RWPE1 (cell line): ENCODE measurements at regions not wholly inside any gene's neighbourhood (a gene's known extent, or its start where the extent isn't known, plus 50 kb on each side); places are given as distances from the start of the nearest gene placed in this dataset.

Experiments used
- CTCF ChIA-PET: fragments of 350-600 bp; sonication (Branson Sonifier 250); formaldehyde crosslinking; extraction: SDS; loops from one replicate; lab custom pipeline; 2021; lab: Yijun Ruan, JAX
- POLR2A ChIA-PET: fragments of 400-600 bp; formaldehyde crosslinking; extraction: SDS; loops from one replicate; lab custom pipeline; 2020; ENCODE audit warnings: antibody characterized with exemption; ENCODE audit not compliant: low non-redundant PET; lab: Yijun Ruan, JAX
- DNase-seq: peaks from one replicate; pipeline ENCODE4 v3.0.0; 2012; ENCODE audit warnings: low spot score
- H3K27ac ChIP-seq: fragments of 450-650 bp; 2 replicates; pipeline ENCODE4 v1.5.1; 2017
- TF ChIP-seq, protein P1 (sequence below): fragments of 450-650 bp; conservative IDR thresholded peaks from 2 replicates; pipeline ENCODE4 v1.5.1; 2017; ENCODE audit warnings: low read depth, mild to moderate bottlenecking

DNA sequence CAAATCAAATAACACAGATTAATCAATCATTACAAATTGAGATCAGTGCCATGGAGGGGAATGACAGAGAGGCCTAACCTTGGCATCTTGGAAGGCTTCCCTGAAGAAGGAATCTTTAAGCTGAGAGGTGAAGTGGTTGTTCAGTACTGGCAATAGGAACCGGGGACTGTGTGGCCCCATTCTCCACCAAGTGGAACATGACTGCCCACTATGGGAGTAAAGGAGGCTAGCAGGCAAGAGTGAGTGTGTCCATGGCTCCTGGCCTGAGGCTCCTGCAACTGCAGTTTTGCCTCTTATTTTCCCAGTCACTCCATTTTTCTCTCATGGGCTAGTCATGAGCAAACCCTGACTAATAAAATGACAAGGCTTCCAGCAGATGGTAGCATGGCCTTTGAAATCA, 112.2 kb upstream of the GJB5 start:
- ChIA-PET POLR2A (no interaction called here), CTCF (no interaction called here)
- no peak overlapping the region for H3K27ac ChIP-seq
- TF ChIP-seq, protein P1, sequence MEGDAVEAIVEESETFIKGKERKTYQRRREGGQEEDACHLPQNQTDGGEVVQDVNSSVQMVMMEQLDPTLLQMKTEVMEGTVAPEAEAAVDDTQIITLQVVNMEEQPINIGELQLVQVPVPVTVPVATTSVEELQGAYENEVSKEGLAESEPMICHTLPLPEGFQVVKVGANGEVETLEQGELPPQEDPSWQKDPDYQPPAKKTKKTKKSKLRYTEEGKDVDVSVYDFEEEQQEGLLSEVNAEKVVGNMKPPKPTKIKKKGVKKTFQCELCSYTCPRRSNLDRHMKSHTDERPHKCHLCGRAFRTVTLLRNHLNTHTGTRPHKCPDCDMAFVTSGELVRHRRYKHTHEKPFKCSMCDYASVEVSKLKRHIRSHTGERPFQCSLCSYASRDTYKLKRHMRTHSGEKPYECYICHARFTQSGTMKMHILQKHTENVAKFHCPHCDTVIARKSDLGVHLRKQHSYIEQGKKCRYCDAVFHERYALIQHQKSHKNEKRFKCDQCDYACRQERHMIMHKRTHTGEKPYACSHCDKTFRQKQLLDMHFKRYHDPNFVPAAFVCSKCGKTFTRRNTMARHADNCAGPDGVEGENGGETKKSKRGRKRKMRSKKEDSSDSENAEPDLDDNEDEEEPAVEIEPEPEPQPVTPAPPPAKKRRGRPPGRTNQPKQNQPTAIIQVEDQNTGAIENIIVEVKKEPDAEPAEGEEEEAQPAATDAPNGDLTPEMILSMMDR, result no peak
- DNase-seq, result no peak

DNA sequence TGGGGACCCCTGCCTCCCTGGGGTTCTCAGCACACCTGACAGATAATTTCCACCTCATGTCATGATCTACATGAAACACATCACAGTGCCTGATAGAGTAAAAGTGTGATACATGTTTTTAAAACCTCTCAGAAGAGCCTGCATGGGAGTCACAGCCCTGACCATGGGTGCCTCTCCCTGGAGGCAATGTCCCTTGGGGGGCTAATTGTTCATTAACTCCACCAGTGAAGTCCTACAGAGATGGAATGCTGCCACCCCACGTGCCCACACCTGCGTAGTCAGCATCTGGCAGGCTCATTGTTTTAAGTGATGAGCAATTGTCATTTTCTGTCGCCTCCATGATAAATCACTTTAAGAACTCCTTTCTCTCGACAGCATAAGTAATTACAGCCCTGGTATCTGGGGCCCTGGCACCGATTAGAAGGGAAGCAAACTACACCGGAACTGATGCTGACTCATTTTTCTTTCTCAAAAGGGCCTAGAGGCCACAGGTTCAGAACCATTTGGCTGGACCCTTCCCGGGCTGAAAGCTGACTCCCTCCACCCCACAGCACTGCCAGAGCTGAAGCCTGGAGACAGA, 109.6 kb upstream of the GJB5 start:
- DNase-seq, result no peak
- no peak overlapping the region for H3K27ac ChIP-seq
- ChIA-PET CTCF (no interaction called here), POLR2A (no interaction called here)
- TF ChIP-seq, protein P1, result no peak

DNA sequence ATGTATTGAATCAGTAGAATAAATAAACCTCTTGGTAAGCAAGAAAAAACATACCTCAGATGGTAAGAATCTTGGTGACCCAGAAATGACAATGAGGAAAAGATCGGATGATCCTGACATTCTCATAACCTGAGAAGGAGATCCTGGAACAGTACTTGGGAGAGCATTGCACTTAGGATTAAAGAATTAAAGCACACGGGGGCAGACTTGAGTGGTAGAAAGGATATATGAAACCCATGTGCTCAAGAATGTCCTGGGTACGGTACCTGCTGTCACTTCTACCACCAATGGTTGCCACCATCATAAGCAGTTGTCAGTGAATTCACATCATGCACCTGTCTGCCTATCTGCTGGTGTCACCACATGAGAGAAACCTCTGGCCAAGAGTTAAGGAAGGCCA, 108.9 kb upstream of the GJB5 start:
- TF ChIP-seq, protein P1, result no peak
- ChIA-PET CTCF (interaction anchor here (0.5 kb wide), 1 partner anchor 50 kb away, joined by 4 read pairs; no protein-coding TSS in a partner anchor), POLR2A (no interaction called here)
- no peak overlapping the region for H3K27ac ChIP-seq
- DNase-seq, result no peak

GRCh38 chr1:34648501-34648900, 106.3 kb upstream of the GJB5 start:
- ChIA-PET CTCF (no interaction called here), POLR2A (no interaction called here)
- no peak for DNase-seq
- TF ChIP-seq, protein P1, result no peak
- H3K27ac ChIP-seq, result no peak overlapping the region

DNA sequence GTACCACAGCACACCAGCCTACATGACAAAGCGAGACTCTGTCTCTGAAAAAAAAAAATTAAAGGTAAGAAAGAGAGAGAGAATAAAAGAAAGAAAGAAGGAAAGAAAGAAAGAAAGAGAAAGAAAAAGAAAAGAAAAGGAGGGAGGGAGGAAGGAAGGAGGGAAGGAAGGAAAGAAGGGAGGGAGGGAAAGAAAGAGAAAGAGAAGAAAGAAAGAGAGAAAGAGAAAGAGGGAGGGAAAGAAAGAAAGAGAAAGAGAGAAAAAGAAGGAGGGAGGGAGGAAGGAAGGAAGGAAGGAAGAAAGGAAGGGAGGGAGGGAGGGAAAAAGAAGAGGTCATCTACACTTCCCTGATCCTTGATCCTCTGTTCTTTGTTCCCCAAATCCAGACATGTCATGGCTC, 104.8 kb upstream of the GJB5 start:
- ChIA-PET CTCF (no interaction called here), POLR2A (no interaction called here)
- TF ChIP-seq, protein P1, result no peak
- no peak for DNase-seq
- H3K27ac ChIP-seq, result no peak overlapping the region

GRCh38 chr1:34650800-34651199, 104.0 kb upstream of the GJB5 start:
- POLR2A ChIA-PET, result no interaction called here
- CTCF ChIA-PET, result interaction anchor here (0.6 kb wide), 1 partner anchor 100 kb away, joined by 4 read pairs; no protein-coding TSS in a partner anchor
- TF ChIP-seq, protein P1, result no peak
- no peak overlapping the region for H3K27ac ChIP-seq
- DNase-seq, result no peak
